Activated B cell treated with CpG ODN at 0.5 μM for 24 hours (primary cell): ENCODE measurements at regions not wholly inside any gene's neighbourhood (a gene's known extent, or its start where the extent isn't known, plus 50 kb on each side); places are given as distances from the start of the nearest gene placed in this dataset.

ENCODE experiments used
- ATAC-seq: fragments of 200-7000 bp; cut with Tn5 transposase; one replicate; pipeline ENCODE4 v1.10.0; 2021; ENCODE audit warnings: low read depth, mild to moderate bottlenecking, moderate library complexity
- CTCF ChIA-PET: fragments of 350-600 bp; sonication (Branson Sonifier 250); formaldehyde crosslinking; loops from one replicate; lab custom pipeline; 2021; ENCODE audit warnings: antibody characterized with exemption; lab: Charles Lee
- POLR2A ChIA-PET: fragments of 350-600 bp; sonication (Branson Sonifier 250); formaldehyde crosslinking; loops from one replicate; lab custom pipeline; 2021; ENCODE audit warnings: antibody characterized with exemption; lab: Charles Lee
- DNase-seq: peaks from one replicate; pipeline ENCODE4 v3.0.0; 2022
- H3K27ac Mint-ChIP-seq: one replicate; pipeline ENCODE4 v1.8.0; 2020; ENCODE audit warnings: mixed read lengths
- H3K27me3 Mint-ChIP-seq: one replicate; pipeline ENCODE4 v1.8.0; 2021; ENCODE audit warnings: mixed read lengths
- H3K36me3 Mint-ChIP-seq: one replicate; pipeline ENCODE4 v1.8.0; 2021; ENCODE audit warnings: low read depth, mixed read lengths
- H3K4me1 Mint-ChIP-seq: one replicate; pipeline ENCODE4 v1.8.0; 2021; ENCODE audit warnings: mixed read lengths
- H3K4me3 Mint-ChIP-seq: one replicate; pipeline ENCODE4 v1.8.0; 2020; ENCODE audit warnings: mild to moderate bottlenecking, mixed read lengths
- H3K9me3 Mint-ChIP-seq: one replicate; pipeline ENCODE4 v1.8.0; 2020; ENCODE audit warnings: mixed read lengths
- CTCF ChIP-seq: fragments of 200-600 bp; IDR thresholded peaks from one replicate; pipeline ENCODE4 v1.8.0; 2022; ENCODE audit warnings: antibody characterized with exemption, mild to moderate bottlenecking
- intact Hi-C: fragments of 100-400 bp; cut with micrococcal nuclease; formaldehyde crosslinking; loops from one replicate; pipeline ENCODE4 v1.15.1; 2024

GRCh38 chr10:33066558-33067236 lies 108.7 kb upstream of the ITGB1 start:
- TF ChIP-seq CTCF, result no peak
- ATAC-seq (no peak), DNase-seq (no peak)
- Mint-ChIP-seq H3K36me3 (no peaks in the 10 kb centered on the region), H3K4me1 (no peaks in the 10 kb centered on the region), H3K9me3 (no peaks in the 10 kb centered on the region), H3K27me3 (peaks cover 3% of the 10 kb centered on the region), H3K27ac (no peak overlapping the region), H3K4me3 (no peak overlapping the region)
- ChIA-PET POLR2A (no interaction called here), CTCF (no interaction called here)
- intact Hi-C loops, result no loop called here

- ATAC-seq, result no peak
- Mint-ChIP-seq H3K36me3 (no peaks in the 10 kb centered on the region), H3K4me3 (no peak overlapping the region), H3K4me1 (no peaks in the 10 kb centered on the region), H3K9me3 (peaks cover 2% of the 10 kb centered on the region), H3K27me3 (peaks cover 3% of the 10 kb centered on the region), H3K27ac (no peak overlapping the region)
- TF ChIP-seq CTCF, result no peak
- ChIA-PET CTCF (no interaction called here), POLR2A (no interaction called here)
- DNase-seq, result no peak
- intact Hi-C loops, result no loop called here
Measured at GRCh38 chr10:33065111-33065510, 107.1 kb upstream of the ITGB1 start.

GRCh38 chr10:33064706-33065105 lies 106.7 kb upstream of the ITGB1 start:
- no peak overlapping the region for H3K4me3 Mint-ChIP-seq
- POLR2A ChIA-PET, result no interaction called here
- no peak overlapping the region for H3K27ac Mint-ChIP-seq
- no peak for DNase-seq
- intact Hi-C loops, result no loop called here
- H3K9me3 Mint-ChIP-seq, result peaks cover 3% of the 10 kb centered on the region
- no peaks in the 10 kb centered on the region for H3K36me3 Mint-ChIP-seq
- no peak for ATAC-seq
- CTCF ChIA-PET, result no interaction called here
- H3K4me1 Mint-ChIP-seq, result no peaks in the 10 kb centered on the region
- no peak for TF ChIP-seq CTCF
- peaks cover 3% of the 10 kb centered on the region for H3K27me3 Mint-ChIP-seq

GRCh38 chr10:33057620-33058019 lies 99.6 kb upstream of the ITGB1 start:
- intact Hi-C loops, result no loop called here
- no peak for ATAC-seq
- no peaks in the 10 kb centered on the region for H3K36me3 Mint-ChIP-seq
- ChIA-PET CTCF (no interaction called here), POLR2A (no interaction called here)
- H3K4me1 Mint-ChIP-seq, result no peaks in the 10 kb centered on the region
- no peak for DNase-seq
- H3K4me3 Mint-ChIP-seq, result no peak overlapping the region
- no peak overlapping the region for H3K27ac Mint-ChIP-seq
- no peak for TF ChIP-seq CTCF
- peaks cover 2% of the 10 kb centered on the region for H3K27me3 Mint-ChIP-seq
- peaks cover 3% of the 10 kb centered on the region for H3K9me3 Mint-ChIP-seq

- peaks cover 3% of the 10 kb centered on the region for H3K9me3 Mint-ChIP-seq
- H3K36me3 Mint-ChIP-seq, result no peaks in the 10 kb centered on the region
- no peak overlapping the region for H3K27ac Mint-ChIP-seq
- peaks cover 2% of the 10 kb centered on the region for H3K27me3 Mint-ChIP-seq
- ChIA-PET CTCF (no interaction called here), POLR2A (no interaction called here)
- no peak overlapping the region for H3K4me3 Mint-ChIP-seq
- no peak for DNase-seq
- no peak for ATAC-seq
- no peaks in the 10 kb centered on the region for H3K4me1 Mint-ChIP-seq
- no peak for TF ChIP-seq CTCF
- intact Hi-C loops, result no loop called here
Measured at GRCh38 chr10:33056828-33057596, 99.0 kb upstream of the ITGB1 start.
